Right lobe of liver (tissue), 6 donors: ENCODE measurements at regions not wholly inside any gene's neighbourhood (a gene's known extent, or its start where the extent isn't known, plus 50 kb on each side); places are given as distances from the start of the nearest gene placed in this dataset.

Experiments
- ATAC-seq, 4 donors: fragments of 200-7000 bp; cut with Tn5 transposase; one replicate each; pipeline ENCODE4 v1.9.1; 2020; ENCODE audit warnings: mild to moderate bottlenecking in 4 of 4, moderate library complexity in 4 of 4
- DNase-seq, 3 donors: peaks; one replicate each; pipeline ENCODE4 v3.0.0-alpha.2; 2020
- H3K27ac ChIP-seq, 3 donors: fragments of 200-600 bp; one replicate each; pipeline ENCODE4 v1.8.0; 2022
- H3K27me3 ChIP-seq, 2 donors: fragments of 200-600 bp; one replicate each; pipeline ENCODE4 v1.8.0; 2022
- H3K36me3 ChIP-seq, 4 donors: fragments of 200-600 bp; sonication (generic) in 1 of 4; one replicate each; pipeline versions ENCODE4 v1.5.1 to v1.8.0; 2017 to 2022; ENCODE audit warnings: control low read depth in 1 of 4
- H3K4me1 ChIP-seq, 4 donors: fragments of 200-600 bp; sonication (generic) in 1 of 4; one replicate each; pipeline versions ENCODE4 v1.5.1 to v1.8.0; 2017 to 2022; ENCODE audit warnings: control low read depth in 1 of 4
- H3K4me3 ChIP-seq, 3 donors: fragments of 200-600 bp; one replicate each; pipeline ENCODE4 v1.8.0; 2022
- H3K9me3 ChIP-seq, 4 donors: fragments of 200-600 bp; sonication (generic) in 1 of 4; one replicate each; pipeline versions ENCODE4 v1.5.1 to v1.8.0; 2017 to 2022; ENCODE audit warnings: control low read depth in 1 of 4
- POLR2A ChIP-seq: fragments of 450-650 bp; IDR thresholded peaks from one replicate; pipeline ENCODE4 v1.6.1; 2017; ENCODE audit warnings: antibody characterized with exemption, mild to moderate bottlenecking
- WGBS: methylation state at CpG from one replicate; pipeline ENCODE4 v1.1.6; 2018; ENCODE audit warnings: low coverage, low lambda C conversion rate; ENCODE audit not compliant: insufficient coverage; ENCODE audit errors: missing lambda C conversion rate; 5-methylcytosine and 5-hydroxymethylcytosine counted together
- intact Hi-C, 2 donors: fragments of 100-400 bp; cut with DNase I; formaldehyde crosslinking; loops; one replicate each; pipeline versions ENCODE4 v1.11.2 to v1.14.1; 2022
- TF ChIP-seq, protein P1 (sequence below), 4 donors: fragments of 200-600 bp in 3 of 4; fragments of 450-650 bp in 1 of 4; IDR thresholded peaks; one replicate each; pipeline versions ENCODE4 v1.5.1 to v1.8.0; 2016 to 2022; ENCODE audit warnings: antibody characterized with exemption in 4 of 4, mild to moderate bottlenecking in 2 of 4
- donor health status: DM: no; HTN: yes; CAD: no.
- donor health status: DM: no; HTN: no; CAD: no.
- donor health status: DM: no; HTN: no; CAD: no.
- donor health status: DM: no; HTN: yes; CAD: no.
- donor health status: DM: no; HTN: yes; CAD: no.

DNA sequence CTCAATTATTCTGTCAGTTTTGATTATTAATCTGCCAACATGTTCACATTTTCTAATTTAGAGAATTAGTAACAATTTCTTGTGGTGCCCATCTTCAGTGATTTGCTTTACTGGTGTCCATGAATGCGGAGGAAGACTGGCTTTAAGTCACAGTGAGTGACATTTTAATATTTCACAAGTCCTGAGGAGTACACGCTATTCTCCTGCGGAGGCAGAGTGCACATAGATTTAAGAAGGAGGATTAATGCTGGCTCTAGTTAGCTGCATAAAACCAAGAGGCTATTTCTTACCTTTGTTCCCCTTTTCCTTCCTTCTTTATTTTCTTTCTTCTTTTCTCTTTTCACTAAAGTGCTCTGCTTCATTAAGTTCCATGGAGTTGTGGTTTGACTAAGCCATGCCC, 495.2 kb upstream of the IGFBP7 start:
- no peak for TF ChIP-seq POLR2A
- TF ChIP-seq, protein P1, sequence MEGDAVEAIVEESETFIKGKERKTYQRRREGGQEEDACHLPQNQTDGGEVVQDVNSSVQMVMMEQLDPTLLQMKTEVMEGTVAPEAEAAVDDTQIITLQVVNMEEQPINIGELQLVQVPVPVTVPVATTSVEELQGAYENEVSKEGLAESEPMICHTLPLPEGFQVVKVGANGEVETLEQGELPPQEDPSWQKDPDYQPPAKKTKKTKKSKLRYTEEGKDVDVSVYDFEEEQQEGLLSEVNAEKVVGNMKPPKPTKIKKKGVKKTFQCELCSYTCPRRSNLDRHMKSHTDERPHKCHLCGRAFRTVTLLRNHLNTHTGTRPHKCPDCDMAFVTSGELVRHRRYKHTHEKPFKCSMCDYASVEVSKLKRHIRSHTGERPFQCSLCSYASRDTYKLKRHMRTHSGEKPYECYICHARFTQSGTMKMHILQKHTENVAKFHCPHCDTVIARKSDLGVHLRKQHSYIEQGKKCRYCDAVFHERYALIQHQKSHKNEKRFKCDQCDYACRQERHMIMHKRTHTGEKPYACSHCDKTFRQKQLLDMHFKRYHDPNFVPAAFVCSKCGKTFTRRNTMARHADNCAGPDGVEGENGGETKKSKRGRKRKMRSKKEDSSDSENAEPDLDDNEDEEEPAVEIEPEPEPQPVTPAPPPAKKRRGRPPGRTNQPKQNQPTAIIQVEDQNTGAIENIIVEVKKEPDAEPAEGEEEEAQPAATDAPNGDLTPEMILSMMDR (IDR thresholded peaks at IDR 0.05) = no peak
- H3K27ac ChIP-seq = no peak overlapping the region
- ATAC-seq = no peak
- no peaks in the 10 kb centered on the region for H3K36me3 ChIP-seq
- H3K27me3 ChIP-seq = no peaks in the 10 kb centered on the region
- H3K4me3 ChIP-seq = no peak overlapping the region
- intact Hi-C loops = no loop called here
- H3K9me3 ChIP-seq = no peaks in the 10 kb centered on the region
- no peaks in the 10 kb centered on the region for H3K4me1 ChIP-seq
- DNase-seq = no peak
- 100% methylated on average over 3 of the region's 3 CpGs for WGBS

DNA sequence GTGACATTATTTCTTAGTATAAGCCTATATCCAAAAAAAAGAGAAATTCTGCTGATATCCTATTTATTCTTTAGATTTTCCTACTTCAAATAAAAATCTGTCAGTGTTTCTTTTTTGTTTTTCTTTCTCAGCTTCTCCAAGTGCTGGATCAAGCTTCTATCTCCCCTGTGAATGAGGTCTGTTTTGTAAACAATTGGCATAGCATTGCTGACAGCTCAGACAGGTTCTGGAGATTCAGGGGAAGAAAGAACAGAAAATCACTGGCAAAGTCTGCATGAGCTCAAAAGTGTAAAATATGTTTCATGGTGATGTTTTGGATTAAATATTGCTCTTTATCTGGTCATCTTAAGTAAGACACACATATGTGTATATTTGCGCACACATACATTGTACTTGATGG, 492.0 kb upstream of the IGFBP7 start:
- intact Hi-C loops = no loop called here
- Histone ChIP-seq H3K27ac (no peak overlapping the region), H3K9me3 (no peaks in the 10 kb centered on the region), H3K4me3 (no peak overlapping the region), H3K36me3 (no peaks in the 10 kb centered on the region), H3K4me1 (no peaks in the 10 kb centered on the region), H3K27me3 (no peaks in the 10 kb centered on the region)
- DNase-seq = no peak
- WGBS = 100% methylated on average over 1 of the region's 1 CpG
- TF ChIP-seq, protein P1 (IDR thresholded peaks at IDR 0.05) = no peak
- TF ChIP-seq POLR2A = no peak
- ATAC-seq = no peak

DNA sequence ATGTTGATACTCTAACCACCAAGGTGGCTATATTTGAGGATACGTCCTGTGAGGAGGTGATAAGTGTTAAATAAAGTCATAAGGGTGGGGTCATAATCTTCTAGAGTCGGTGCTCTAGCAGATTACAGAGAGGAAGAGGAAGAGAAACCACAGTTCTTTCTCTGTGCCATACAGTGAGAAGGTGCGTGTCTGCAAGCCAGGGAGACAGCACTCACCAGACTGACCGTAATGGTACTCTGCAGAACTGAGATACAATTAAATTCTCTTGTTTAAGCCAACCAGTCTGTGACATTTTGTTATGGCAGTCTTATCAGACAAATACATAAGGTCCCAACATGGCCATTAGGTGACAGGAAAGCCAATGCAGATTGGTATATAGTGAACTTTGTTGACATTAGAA, 480.9 kb upstream of the IGFBP7 start:
- Histone ChIP-seq H3K4me1 (no peaks in the 10 kb centered on the region), H3K27me3 (no peaks in the 10 kb centered on the region), H3K36me3 (no peaks in the 10 kb centered on the region), H3K27ac (no peak overlapping the region), H3K4me3 (no peak overlapping the region), H3K9me3 (no peaks in the 10 kb centered on the region)
- DNase-seq = no peak
- intact Hi-C loops = no loop called here
- no peak for ATAC-seq
- WGBS = 10% methylated on average over 2 of the region's 4 CpGs
- TF ChIP-seq, protein P1 (IDR thresholded peaks at IDR 0.05) = no peak
- TF ChIP-seq POLR2A = no peak

DNA sequence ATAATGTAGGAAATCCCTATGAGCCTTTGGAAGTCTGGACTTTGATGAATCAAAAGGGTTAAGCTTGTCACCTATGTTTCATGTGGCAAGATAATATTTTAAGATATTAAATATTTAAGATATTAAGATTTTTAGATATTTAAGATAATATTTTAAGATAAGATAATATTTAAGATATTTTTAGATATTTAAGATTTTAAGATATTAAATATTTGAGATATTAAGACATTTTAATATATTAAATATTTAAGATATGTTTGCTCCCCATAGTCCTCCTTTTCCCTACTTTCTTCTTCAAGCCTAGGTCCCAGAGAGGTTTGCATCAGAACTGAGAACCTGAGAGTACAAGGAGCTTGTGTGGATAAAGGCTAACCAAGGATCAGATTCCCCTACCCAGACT, 478.4 kb upstream of the IGFBP7 start:
- intact Hi-C loops = no loop called here
- no peaks in the 10 kb centered on the region for H3K4me1 ChIP-seq
- no peaks in the 10 kb centered on the region for H3K27me3 ChIP-seq
- no peak for TF ChIP-seq POLR2A
- TF ChIP-seq, protein P1 (IDR thresholded peaks at IDR 0.05) = no peak
- no peak for DNase-seq
- no peaks in the 10 kb centered on the region for H3K9me3 ChIP-seq
- no peak overlapping the region for H3K4me3 ChIP-seq
- H3K36me3 ChIP-seq = no peaks in the 10 kb centered on the region
- ATAC-seq = no peak
- H3K27ac ChIP-seq = no peak overlapping the region
